MM.1S (cell line): ENCODE measurements at regions not wholly inside any gene's neighbourhood (a gene's known extent, or its start where the extent isn't known, plus 50 kb on each side); places are given as distances from the start of the nearest gene placed in this dataset.

ENCODE experiments used
- CTCF ChIP-seq: fragments of 300-600 bp; sonication (generic); IDR thresholded peaks from 2 replicates; pipeline ENCODE4 v1.5.1; 2016; ENCODE audit warnings: antibody characterized with exemption, low read length, mixed read lengths
- EZH2 ChIP-seq: fragments of 300-600 bp; sonication (generic); optimal IDR thresholded peaks from 2 replicates; pipeline ENCODE3; 2017; ENCODE audit warnings: low read depth, mild to moderate bottlenecking, antibody characterized with exemption, low read length, mixed read lengths
- EZH2phosphoT487 ChIP-seq: fragments of 300-600 bp; sonication (generic); IDR thresholded peaks from 2 replicates; pipeline ENCODE4 v1.6.1; 2018; ENCODE audit warnings: antibody characterized with exemption, low read length

- no peak for TF ChIP-seq CTCF
- no peak for TF ChIP-seq EZH2
- no peak for TF ChIP-seq EZH2phosphoT487
Observed at GRCh38 chr14:41000350-41000749, 606.3 kb upstream of the LRFN5 start.
